Kidney epithelial cell (primary cell): ENCODE measurements at regions not wholly inside any gene's neighbourhood (a gene's known extent, or its start where the extent isn't known, plus 50 kb on each side); places are given as distances from the start of the nearest gene placed in this dataset.

ENCODE experiments used
- DNase-seq: peaks from one replicate; pipeline ENCODE4 v3.0.0-alpha.2; 2010; ENCODE audit warnings: low read depth
- H3K27me3 ChIP-seq: 2 replicates; pipeline ENCODE4 v1.6.0; 2011; ENCODE audit warnings: low read length; ENCODE audit not compliant: control insufficient read depth, insufficient read depth
- H3K36me3 ChIP-seq: 2 replicates; pipeline ENCODE4 v1.5.1; 2011; ENCODE audit warnings: low read length; ENCODE audit not compliant: control insufficient read depth, insufficient read depth
- H3K4me3 ChIP-seq: 2 replicates; pipeline ENCODE4 v1.5.1; 2011; ENCODE audit warnings: low read depth, mild to moderate bottlenecking, control low read depth, low read length
- TF ChIP-seq, protein P1 (sequence below): IDR thresholded peaks from 2 replicates; pipeline ENCODE4 v1.5.1; 2011; ENCODE audit warnings: mild to moderate bottlenecking, moderate library complexity, low read length, control low read depth, inconsistent platforms; ENCODE audit not compliant: insufficient read depth, poor library complexity, severe bottlenecking

DNA sequence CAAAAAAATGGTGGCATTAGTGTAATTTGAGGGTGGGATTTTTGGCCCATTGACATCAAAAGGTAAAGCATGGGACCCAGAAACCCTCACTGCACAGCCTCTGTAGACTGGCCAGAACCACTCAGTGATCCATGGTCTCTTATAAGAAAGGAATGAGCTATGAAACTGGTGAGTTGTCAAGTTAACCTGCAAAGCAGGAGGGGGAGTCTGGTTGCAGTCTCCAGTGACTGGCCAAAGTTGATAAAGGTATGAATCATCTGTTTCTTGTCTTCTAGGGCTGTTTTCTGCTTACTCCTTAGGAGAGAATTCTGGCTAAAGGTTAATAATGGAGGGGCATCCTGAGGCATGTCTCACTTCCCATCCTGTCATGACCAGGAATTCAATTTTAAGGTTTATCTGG lies 325.2 kb downstream of the TLR4 start:
- TF ChIP-seq, protein P1, sequence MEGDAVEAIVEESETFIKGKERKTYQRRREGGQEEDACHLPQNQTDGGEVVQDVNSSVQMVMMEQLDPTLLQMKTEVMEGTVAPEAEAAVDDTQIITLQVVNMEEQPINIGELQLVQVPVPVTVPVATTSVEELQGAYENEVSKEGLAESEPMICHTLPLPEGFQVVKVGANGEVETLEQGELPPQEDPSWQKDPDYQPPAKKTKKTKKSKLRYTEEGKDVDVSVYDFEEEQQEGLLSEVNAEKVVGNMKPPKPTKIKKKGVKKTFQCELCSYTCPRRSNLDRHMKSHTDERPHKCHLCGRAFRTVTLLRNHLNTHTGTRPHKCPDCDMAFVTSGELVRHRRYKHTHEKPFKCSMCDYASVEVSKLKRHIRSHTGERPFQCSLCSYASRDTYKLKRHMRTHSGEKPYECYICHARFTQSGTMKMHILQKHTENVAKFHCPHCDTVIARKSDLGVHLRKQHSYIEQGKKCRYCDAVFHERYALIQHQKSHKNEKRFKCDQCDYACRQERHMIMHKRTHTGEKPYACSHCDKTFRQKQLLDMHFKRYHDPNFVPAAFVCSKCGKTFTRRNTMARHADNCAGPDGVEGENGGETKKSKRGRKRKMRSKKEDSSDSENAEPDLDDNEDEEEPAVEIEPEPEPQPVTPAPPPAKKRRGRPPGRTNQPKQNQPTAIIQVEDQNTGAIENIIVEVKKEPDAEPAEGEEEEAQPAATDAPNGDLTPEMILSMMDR: no peak
- no peaks in the 10 kb centered on the region for H3K27me3 ChIP-seq
- DNase-seq: no peak
- no peak overlapping the region for H3K4me3 ChIP-seq
- no peaks in the 10 kb centered on the region for H3K36me3 ChIP-seq

GRCh38 chr9:118034701-118035100 lies 330.5 kb downstream of the TLR4 start:
- TF ChIP-seq, protein P1: no peak
- no peak for DNase-seq
- no peaks in the 10 kb centered on the region for H3K36me3 ChIP-seq
- no peak overlapping the region for H3K4me3 ChIP-seq
- no peaks in the 10 kb centered on the region for H3K27me3 ChIP-seq

DNA sequence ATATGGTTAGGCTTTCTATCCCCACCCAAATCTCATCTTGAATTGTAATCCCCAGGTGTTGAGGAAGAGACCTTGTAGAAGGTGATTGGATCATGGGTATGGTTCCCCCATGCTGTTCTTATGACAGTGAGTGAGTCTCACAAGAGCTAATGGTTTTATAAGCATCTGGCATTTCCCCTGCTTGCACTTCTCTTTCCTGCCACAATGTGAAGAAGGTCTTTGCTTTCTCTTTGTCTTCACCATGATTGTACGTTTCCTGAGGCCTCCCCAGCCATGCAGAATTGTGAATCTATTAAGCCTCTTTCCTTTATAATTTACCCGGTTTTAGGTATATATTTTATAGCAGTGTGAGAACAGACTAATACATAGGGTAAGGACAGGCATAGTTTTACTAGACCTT lies 334.5 kb downstream of the TLR4 start:
- TF ChIP-seq, protein P1: no peak
- DNase-seq: no peak

DNA sequence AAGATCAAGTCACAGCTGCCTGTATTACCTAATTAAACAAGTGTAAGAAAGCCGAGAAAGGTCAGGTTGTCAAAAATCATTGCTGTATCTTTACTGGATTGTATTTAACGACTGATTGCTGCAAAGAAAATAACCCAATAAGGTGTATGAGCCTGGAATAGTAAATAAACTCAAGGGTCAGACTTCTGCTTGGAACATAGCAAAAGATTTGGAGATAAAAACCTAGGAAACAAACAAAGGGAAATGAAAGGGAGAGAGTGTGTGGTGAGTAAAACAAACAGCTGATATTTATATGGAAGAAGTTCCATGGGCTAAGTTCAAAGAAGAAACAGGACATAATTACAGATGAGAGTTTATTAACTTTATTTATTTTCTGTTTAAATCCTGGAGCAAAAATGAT lies 354.0 kb downstream of the TLR4 start:
- Histone ChIP-seq H3K27me3 (no peaks in the 10 kb centered on the region), H3K36me3 (no peaks in the 10 kb centered on the region), H3K4me3 (no peak overlapping the region)
- no peak for DNase-seq
- TF ChIP-seq, protein P1: no peak

More for the DNA sequence above, 334.5 kb downstream of the TLR4 start:
- Histone ChIP-seq H3K36me3 (no peaks in the 10 kb centered on the region), H3K27me3 (no peaks in the 10 kb centered on the region), H3K4me3 (no peak overlapping the region)

DNA sequence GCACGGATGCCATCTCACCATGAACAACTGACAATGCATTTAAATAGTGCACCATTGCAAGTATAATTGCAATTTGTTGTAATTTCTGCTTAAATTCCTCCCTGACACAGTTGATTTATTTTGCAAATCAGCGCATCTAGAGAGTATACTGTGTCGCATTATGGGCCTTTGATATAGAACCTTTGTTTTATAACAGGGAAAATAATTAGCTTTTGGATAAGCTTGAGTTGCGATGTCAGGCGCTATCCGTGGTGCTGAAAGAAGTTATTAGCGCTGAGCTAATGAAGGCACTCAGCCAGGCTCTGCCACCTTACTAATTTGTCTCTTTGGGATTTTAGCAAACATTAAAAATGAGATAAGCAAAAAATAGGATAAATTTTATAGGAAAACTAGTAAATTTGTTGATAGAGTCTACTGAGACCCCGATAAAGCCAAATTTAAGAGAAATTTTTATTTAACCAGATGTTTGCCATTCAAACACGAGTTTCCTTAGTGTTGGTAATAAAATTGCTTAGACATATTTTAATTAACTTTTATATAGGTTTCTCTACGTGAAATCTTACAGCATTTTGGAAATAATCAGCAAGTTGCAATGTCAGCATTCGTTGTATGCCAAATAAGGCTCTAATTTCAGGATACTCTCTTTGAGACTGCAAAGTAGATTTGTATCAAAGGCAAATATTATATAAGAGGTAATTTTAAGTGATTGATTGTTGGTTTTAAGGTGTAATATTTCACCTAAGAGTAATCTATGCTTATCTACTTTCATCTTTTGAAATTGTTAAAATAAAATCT lies 355.5 kb downstream of the TLR4 start:
- DNase-seq: peak; percentile 1
- H3K27me3 ChIP-seq: no peaks in the 10 kb centered on the region
- no peak overlapping the region for H3K4me3 ChIP-seq
- TF ChIP-seq, protein P1: no peak
- no peaks in the 10 kb centered on the region for H3K36me3 ChIP-seq

DNA sequence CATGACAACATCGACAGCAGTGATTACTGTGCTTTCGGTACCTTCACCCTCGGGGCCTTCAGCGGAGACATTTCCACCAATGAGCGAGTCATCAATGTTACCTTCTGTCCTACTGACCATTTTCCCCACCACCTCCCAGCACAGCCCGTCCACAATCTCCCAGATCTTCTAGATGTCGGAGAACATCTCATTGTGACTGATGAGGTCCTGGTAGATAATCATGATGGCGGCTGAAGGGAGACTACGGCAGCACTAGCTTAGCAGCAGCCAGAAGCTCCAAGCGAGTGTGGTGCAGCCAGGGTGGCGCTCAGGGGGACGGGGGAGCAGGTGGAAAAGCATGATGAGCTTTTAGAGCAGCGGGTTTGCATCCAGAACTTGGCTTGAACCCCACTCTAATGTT lies 379.0 kb downstream of the TLR4 start:
- Histone ChIP-seq H3K36me3 (no peaks in the 10 kb centered on the region), H3K4me3 (no peak overlapping the region), H3K27me3 (no peaks in the 10 kb centered on the region)
- TF ChIP-seq, protein P1: no peak
- no peak for DNase-seq
